GM19455 (cell line): ENCODE measurements at regions not wholly inside any gene's neighbourhood (a gene's known extent, or its start where the extent isn't known, plus 50 kb on each side); places are given as distances from the start of the nearest gene placed in this dataset.

Experiments
- ATAC-seq: cut with Tn5 transposase; IDR thresholded peaks from one replicate; pipeline ENCODE4 v1.9.1; 2021; ENCODE audit not compliant: unreplicated experiment

GRCh38 chrX:22650691-22651090 is 349.1 kb upstream of the DDX53 start:
- ATAC-seq: no peak

- ATAC-seq: no peak
These were observed 347.2 kb upstream of the DDX53 start for GRCh38 chrX:22652596-22652995.

- no peak for ATAC-seq
These were observed 339.0 kb upstream of the DDX53 start for GRCh38 chrX:22660756-22661155.

DNA sequence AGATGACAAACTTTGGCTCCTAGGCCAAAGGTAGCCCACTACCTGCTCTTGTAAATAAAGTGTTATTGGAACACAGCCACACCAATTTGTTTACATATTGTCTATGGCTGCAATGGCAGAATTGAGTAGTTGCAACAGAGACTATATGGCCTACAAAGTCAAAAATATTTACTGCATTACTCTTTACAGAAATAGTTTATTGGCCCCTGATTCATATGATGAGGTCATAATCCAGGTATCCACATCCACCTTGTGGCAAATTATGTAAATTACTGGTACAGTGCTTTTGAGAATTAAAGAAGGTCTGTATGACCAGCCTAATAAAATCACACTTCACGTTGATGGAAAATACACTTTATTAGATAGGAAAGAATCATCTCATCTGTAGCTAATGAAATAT is 337.0 kb upstream of the DDX53 start:
- ATAC-seq: no peak

- ATAC-seq: no peak
These were observed 334.9 kb upstream of the DDX53 start for GRCh38 chrX:22664826-22665225.

GRCh38 chrX:22665818-22666217 is 333.9 kb upstream of the DDX53 start:
- no peak for ATAC-seq

DNA sequence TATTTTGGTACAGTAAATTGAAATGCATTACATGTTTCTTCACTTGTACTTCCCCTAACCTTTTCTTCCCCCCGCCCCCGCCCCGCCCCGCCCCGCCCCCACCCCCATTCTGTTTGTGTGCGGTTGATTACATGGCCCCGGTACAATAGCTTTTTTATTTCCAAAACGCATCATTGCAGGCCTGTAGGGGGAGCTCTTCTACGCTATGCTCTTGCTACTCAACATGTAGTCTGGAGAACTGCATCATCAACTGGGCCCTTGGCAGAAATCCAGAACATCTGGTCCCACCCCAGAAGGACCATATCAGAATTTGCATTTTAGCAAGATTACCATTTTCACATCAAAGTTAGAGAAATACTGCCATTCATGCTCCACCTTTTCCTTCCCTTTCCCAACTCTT is 333.3 kb upstream of the DDX53 start:
- no peak for ATAC-seq

DNA sequence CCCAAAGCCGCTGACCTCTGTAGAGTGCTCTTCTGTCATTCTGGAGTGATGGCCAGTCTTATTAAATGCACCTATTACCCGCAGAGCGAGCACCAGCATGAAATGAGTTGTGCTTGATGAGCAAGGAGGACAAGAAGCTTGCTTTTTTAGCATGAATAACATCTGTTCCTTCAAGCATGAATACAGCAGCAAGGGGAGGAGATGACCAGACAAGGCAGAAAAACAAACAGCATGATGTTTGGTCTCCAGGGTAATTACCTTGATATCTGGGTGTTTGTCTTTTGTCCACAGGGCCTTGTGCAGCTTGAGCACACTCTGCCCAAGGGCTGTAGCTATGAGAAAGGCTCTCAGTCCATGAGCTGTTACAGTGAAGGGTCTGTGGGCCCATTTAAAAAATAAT is 324.8 kb upstream of the DDX53 start:
- no peak for ATAC-seq

DNA sequence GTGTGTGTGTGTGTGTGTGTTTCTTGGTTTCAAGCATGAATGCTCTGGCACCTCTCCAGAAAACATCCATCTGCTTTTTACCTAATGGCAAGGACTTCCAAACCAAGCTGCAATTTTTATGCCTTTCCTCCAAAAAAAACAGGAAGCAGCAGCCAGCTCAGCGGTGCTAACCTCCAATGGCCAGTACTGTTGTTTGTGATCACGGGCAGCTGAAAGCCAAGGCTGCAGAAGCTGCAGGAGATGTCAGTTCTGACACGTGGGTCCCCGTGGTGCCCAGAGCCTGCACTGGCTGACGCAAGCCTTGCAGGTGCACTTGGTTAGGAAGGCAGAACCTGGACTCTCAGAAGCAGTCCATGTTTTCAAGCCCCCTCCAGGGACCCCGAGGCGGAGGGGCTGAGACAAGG is 313.6 kb upstream of the DDX53 start:
- ATAC-seq: no peak

GRCh38 chrX:22689290-22689689 is 310.5 kb upstream of the DDX53 start:
- no peak for ATAC-seq

- no peak for ATAC-seq
These were observed 309.6 kb upstream of the DDX53 start for GRCh38 chrX:22690116-22690515.

- no peak for ATAC-seq
These were observed 307.7 kb upstream of the DDX53 start for GRCh38 chrX:22691966-22692565.

- no peak for ATAC-seq
These were observed 301.6 kb upstream of the DDX53 start for GRCh38 chrX:22698151-22698550.

- ATAC-seq: no peak
These were observed 300.1 kb upstream of the DDX53 start for GRCh38 chrX:22699581-22700091.

DNA sequence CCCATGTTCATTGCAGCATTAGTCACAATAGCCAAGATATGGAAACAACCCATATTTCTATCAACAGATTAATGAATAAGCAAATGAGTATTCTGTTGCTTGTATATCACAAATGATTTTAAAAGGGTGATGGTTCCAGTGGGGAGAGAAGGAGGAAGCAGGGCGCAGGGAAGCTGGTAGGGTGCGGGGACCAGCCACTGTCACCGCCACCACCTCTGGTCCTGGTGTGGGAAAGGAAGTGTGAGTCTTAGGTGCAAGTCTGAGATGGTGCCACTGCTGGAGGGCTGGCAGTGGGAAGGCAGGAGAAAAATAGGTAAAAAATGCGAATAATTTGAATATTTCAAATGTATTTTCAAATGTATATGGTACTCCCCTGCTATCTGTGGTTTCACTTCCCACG is 286.8 kb upstream of the DDX53 start:
- ATAC-seq: no peak

GRCh38 chrX:22730542-22730941 is 269.2 kb upstream of the DDX53 start:
- ATAC-seq: no peak

GRCh38 chrX:22737541-22737940 is 262.2 kb upstream of the DDX53 start:
- no peak for ATAC-seq

GRCh38 chrX:22739276-22739675 is 260.5 kb upstream of the DDX53 start:
- no peak for ATAC-seq

- no peak for ATAC-seq
These were observed 258.9 kb upstream of the DDX53 start for GRCh38 chrX:22740836-22741235.

DNA sequence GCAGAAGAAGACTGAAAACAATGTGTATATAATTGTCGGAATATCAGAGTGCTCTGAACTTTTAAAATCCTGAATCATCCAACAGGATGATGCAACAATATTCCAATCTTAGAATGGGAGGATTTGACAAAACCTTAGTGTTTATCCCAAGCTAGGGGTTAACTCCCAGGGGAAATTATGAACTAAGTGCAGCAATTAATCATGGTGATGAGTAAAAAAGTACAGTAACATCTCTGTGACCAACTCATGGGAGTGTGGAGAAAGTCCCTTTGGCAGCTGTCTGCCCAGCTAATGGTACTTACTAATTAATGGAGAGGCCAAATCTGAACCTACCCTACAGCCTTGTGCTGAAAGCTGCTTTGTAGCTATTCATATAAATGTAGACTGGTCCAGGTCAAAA is 257.6 kb upstream of the DDX53 start:
- no peak for ATAC-seq

- ATAC-seq: no peak
These were observed 253.7 kb upstream of the DDX53 start for GRCh38 chrX:22746081-22746480.

- no peak for ATAC-seq
These were observed 251.4 kb upstream of the DDX53 start for GRCh38 chrX:22748093-22748999.
